ENCODE measurements at regions not wholly inside any gene's neighbourhood (a gene's known extent, or its start where the extent isn't known, plus 50 kb on each side); places are given as distances from the start of the nearest gene placed in this dataset.

- DNase-seq, result peak; percentile 56 to 84 (median 63)
- H3K36me3 ChIP-seq, result no peaks in the 10 kb centered on the region
- peak in 5 of 6 experiments; percentile 37 to 74 (median 68) for TF ChIP-seq CTCF (IDR thresholded peaks at IDR 0.05)
- TF ChIP-seq POLR2A (IDR thresholded peaks at IDR 0.05), result no peak
Observed at GRCh38 chr22:22748297-22748743, 103.9 kb downstream of the GGTLC2 start.

GRCh38 chr22:22748756-22749155, 104.3 kb downstream of the GGTLC2 start:
- no peak overlapping the region for H3K4me3 ChIP-seq
- H3K27ac ChIP-seq, result no peak overlapping the region
- no peaks in the 10 kb centered on the region for H3K4me1 ChIP-seq
- DNase-seq, result no peak
- no peak for TF ChIP-seq POLR2A (IDR thresholded peaks at IDR 0.05)
- no peak for TF ChIP-seq CTCF (IDR thresholded peaks at IDR 0.05)
- no peaks in the 10 kb centered on the region for H3K36me3 ChIP-seq
- no peaks in the 10 kb centered on the region for H3K27me3 ChIP-seq
- H3K9me3 ChIP-seq, result no peaks in the 10 kb centered on the region

More at GRCh38 chr22:22748297-22748743, 103.9 kb downstream of the GGTLC2 start:
- H3K4me3 ChIP-seq, result no peak overlapping the region
- no peaks in the 10 kb centered on the region for H3K4me1 ChIP-seq
- no peaks in the 10 kb centered on the region for H3K9me3 ChIP-seq
- H3K27me3 ChIP-seq, result no peaks in the 10 kb centered on the region
- no peak overlapping the region for H3K27ac ChIP-seq

DNA sequence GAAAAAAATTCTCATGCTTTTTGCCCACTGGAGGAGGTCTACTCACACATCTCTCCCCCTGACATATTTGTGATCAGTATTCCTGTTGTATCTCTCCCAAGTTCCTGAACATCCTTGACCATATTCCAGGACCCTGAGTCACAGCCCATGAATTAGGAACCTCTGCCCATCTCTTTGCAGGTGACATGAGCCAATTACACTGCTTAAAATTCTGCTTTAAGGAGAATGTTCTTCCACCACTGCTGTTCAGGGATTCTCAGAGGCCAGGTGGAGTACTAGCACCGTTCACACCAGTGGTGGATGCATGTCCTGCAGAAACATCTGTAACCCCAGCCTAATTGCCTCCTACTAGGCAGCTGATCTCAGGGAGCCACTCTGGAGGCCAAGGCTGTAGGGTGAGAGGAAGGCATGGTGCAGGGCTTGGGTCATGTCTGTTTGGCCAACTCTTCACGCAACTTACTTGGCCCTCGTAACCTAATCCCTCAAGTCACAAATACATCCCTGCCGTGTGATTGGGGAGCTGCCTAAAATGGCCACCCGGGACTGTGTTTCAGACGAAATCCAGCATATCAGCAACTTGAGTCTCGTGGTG, 104.8 kb downstream of the GGTLC2 start:
- H3K27ac ChIP-seq, result no peak overlapping the region
- no peak for TF ChIP-seq POLR2A (IDR thresholded peaks at IDR 0.05)
- TF ChIP-seq CTCF (IDR thresholded peaks at IDR 0.05), result no peak
- no peak overlapping the region for H3K4me3 ChIP-seq
- H3K4me1 ChIP-seq, result no peaks in the 10 kb centered on the region
- no peaks in the 10 kb centered on the region for H3K27me3 ChIP-seq
- no peak for DNase-seq
- H3K9me3 ChIP-seq, result no peaks in the 10 kb centered on the region
- no peaks in the 10 kb centered on the region for H3K36me3 ChIP-seq

DNA sequence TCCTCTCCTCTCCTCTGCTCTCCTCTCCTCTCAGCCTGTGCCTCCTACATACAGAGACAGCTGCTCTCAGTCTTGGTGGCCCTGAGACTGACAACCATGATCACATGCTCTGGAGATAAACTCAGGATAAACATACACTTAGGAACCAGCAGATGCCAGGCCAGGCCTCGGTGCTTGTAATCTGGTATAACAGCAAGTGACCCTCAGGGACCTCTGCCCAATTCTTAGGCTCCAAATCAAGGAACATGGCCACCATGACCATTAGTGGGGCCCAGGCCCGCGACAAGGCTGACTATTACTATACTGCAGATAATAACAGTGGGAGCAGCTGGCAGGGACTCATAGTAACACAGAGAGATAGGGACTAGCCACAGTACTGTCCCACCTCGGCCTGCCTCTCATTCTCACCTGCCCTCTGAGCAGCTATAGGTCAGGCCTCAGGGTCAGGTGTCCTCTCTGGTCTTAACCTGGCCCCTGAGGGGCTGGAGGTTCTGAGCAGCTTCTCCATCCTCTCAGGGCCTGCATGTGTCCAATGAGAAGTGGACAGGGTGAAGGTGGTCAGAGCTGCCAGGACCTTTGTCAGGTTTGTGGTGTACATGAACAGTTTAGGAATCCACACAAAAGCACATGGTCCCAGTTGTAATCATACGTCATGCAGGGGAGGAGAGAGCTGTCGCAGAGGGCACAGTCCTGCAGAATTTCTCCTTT, 106.1 kb downstream of the GGTLC2 start:
- Histone ChIP-seq H3K4me3 (no peak overlapping the region), H3K9me3 (no peaks in the 10 kb centered on the region), H3K36me3 (no peaks in the 10 kb centered on the region), H3K27ac (no peak overlapping the region), H3K4me1 (no peaks in the 10 kb centered on the region), H3K27me3 (no peaks in the 10 kb centered on the region)
- TF ChIP-seq CTCF (IDR thresholded peaks at IDR 0.05), result no peak
- TF ChIP-seq POLR2A (IDR thresholded peaks at IDR 0.05), result no peak
- no peak for DNase-seq

- H3K36me3 ChIP-seq, result no peaks in the 10 kb centered on the region
- no peaks in the 10 kb centered on the region for H3K27me3 ChIP-seq
- no peak overlapping the region for H3K4me3 ChIP-seq
- no peak for TF ChIP-seq POLR2A (IDR thresholded peaks at IDR 0.05)
- TF ChIP-seq CTCF (IDR thresholded peaks at IDR 0.05), result no peak
- no peaks in the 10 kb centered on the region for H3K4me1 ChIP-seq
- DNase-seq, result no peak
- no peak overlapping the region for H3K27ac ChIP-seq
- no peaks in the 10 kb centered on the region for H3K9me3 ChIP-seq
Observed at GRCh38 chr22:22751043-22751603, 106.7 kb downstream of the GGTLC2 start.

Measured in Peyer's patch (tissue), 4 donors.